Fibroblast of pulmonary artery (primary cell): ENCODE measurements at regions not wholly inside any gene's neighbourhood (a gene's known extent, or its start where the extent isn't known, plus 50 kb on each side); places are given as distances from the start of the nearest gene placed in this dataset.

Source experiments
- DNase-seq: peaks from one replicate; pipeline ENCODE4 v3.0.0-alpha.2; 2010; ENCODE audit warnings: low read depth
- H3K4me3 ChIP-seq: replicated peaks from 2 replicates; pipeline ENCODE4 v1.5.1; 2011; ENCODE audit warnings: low read depth, mild to moderate bottlenecking, control low read depth, low read length, moderate library complexity
- TF ChIP-seq, protein P1 (sequence below): IDR thresholded peaks from 2 replicates; pipeline ENCODE4 v1.5.1; 2011; ENCODE audit warnings: mild to moderate bottlenecking, control low read depth, low read length, inconsistent platforms; ENCODE audit errors: missing control alignments

DNA sequence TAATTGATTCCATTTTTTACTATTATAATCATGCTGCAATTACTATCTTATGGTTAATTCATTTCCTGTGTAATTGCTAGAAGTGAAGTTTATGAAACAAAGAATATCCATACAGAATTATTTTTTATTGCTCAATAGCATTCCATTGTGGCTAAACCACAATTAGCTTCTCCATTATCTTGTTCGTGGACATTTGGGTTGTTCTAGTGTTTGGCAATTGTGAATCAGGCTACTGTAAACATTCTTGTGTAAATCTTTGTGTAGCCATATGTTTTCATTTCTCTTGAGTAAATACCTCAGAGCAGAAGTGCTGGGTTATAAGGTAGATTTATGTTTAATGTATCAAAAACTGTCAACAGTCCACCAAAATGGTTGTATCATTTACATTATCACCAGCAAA lies 341.1 kb downstream of the MAT2B start:
- TF ChIP-seq, protein P1, sequence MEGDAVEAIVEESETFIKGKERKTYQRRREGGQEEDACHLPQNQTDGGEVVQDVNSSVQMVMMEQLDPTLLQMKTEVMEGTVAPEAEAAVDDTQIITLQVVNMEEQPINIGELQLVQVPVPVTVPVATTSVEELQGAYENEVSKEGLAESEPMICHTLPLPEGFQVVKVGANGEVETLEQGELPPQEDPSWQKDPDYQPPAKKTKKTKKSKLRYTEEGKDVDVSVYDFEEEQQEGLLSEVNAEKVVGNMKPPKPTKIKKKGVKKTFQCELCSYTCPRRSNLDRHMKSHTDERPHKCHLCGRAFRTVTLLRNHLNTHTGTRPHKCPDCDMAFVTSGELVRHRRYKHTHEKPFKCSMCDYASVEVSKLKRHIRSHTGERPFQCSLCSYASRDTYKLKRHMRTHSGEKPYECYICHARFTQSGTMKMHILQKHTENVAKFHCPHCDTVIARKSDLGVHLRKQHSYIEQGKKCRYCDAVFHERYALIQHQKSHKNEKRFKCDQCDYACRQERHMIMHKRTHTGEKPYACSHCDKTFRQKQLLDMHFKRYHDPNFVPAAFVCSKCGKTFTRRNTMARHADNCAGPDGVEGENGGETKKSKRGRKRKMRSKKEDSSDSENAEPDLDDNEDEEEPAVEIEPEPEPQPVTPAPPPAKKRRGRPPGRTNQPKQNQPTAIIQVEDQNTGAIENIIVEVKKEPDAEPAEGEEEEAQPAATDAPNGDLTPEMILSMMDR, result no peak
- DNase-seq, result peak; percentile 75
- H3K4me3 ChIP-seq, result no peak overlapping the region

DNA sequence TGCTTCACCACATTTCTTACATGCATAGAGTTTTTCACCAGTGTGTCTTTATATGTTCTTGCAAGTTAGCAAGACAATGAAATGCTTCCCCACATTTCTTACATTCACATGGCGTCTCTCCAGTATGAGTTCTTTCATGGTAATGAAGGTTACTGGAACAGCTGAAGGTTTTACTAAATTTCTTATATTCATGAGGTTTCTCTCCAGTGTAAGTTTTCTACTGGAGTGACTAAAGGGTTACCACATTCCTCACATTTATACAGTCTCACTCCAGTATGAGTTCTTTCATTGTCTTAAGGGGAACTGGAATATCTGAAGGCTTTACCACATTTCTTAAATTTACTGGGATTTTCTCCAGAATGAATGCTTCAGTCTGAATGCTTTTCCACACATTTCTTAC lies 350.3 kb downstream of the MAT2B start:
- DNase-seq, result no peak

DNA sequence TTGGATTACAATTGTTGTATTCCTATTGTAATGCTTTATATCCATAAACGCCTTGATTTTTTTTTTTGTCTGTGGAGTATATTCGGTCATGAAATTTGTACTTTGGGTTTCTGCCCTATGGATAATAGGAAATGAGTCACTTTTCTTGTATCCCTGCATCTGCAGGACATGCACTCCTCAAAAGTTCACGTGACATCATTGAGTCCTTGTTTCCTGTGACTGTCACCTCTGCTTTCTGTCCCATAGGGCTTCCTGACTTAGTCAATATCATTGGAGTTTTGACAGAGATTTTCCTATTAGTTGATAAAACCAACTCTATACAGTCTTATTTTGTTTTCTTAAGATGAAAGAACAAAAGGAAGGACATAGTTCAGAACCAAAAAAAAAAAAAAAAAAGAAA lies 356.3 kb downstream of the MAT2B start:
- TF ChIP-seq, protein P1, result no peak
- H3K4me3 ChIP-seq, result no peak overlapping the region
- peak; percentile 83 for DNase-seq

More for the DNA sequence above, 350.3 kb downstream of the MAT2B start:
- no peak overlapping the region for H3K4me3 ChIP-seq
- TF ChIP-seq, protein P1, result no peak

DNA sequence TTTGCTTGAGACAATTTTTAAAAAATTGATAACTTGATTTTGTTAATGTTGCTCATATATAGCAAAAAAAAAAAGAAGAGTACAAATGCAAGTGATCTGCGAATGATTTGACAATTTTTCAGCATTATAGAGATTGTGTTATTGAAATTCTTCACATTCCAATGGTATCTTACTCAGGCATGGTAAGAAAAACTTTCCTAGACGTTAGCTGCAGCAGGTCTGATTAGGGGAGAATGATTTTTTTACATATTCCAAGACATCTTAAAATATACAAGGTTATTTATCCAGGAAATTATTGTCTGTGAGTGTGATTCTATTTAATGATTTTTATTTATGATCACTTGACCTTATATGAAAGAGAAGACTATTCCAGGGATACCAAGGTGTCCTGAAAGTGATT lies 361.9 kb downstream of the MAT2B start:
- TF ChIP-seq, protein P1, result no peak
- peak; percentile 78 for DNase-seq
- H3K4me3 ChIP-seq, result no peak overlapping the region

DNA sequence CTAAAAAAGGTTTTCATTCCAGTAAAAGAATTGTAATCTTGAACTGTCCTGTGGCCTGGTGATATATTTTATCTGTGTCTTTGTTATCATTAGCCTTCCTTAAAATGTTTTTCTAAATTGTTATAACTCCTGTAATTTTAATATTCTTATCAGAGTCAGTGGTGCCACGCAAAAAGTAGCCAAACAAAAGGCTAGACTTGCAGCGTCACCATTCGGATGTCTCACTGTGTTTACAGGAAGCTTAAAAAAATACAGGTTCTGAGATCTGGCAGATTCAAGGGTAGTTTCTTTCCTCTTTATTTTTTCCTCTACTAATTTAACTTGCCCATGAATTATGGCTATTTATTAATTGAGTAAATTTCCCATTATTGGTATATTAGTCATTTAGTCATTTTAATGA lies 362.3 kb downstream of the MAT2B start:
- H3K4me3 ChIP-seq, result no peak overlapping the region
- peak; percentile 85 for DNase-seq
- TF ChIP-seq, protein P1, result no peak

DNA sequence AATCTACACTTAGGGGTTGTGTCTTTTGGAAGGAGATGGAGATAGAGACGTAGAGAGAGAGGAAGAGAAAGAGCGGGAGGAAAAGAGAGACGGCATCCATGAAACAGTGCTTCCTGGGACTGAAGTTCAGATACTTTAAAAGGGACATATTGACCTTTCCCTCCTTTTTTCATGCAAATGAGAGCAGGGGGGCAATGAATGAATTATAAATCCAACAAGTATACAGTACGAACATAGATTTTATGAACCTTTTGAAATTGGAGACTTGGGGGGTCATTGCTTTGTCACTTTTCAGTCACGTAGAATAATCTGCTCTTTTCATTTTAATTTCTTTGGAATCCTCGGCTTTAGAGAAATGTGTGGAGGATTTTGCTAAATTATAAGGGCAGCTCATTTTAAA lies 364.2 kb downstream of the MAT2B start:
- H3K4me3 ChIP-seq, result no peak overlapping the region
- no peak for DNase-seq
- TF ChIP-seq, protein P1, result no peak

DNA sequence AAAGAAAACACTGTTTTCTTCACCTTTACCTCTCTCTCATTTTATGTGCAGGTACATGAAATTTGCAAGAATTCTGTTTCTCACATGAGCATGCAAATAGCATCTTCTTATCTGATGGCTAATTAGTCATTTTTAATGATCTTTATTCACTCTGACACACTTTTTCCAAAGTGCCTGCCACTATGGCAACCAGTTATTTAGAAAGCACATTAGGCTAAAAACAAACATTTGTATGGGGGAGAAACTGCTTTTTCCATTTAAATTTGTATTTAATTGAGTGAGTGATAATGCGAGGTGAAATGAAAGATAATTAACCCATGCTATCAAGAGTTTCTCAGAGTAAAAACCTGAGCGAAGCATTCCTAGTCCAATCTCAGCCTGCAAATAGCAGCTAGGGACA lies 365.0 kb downstream of the MAT2B start:
- H3K4me3 ChIP-seq, result no peak overlapping the region
- TF ChIP-seq, protein P1, result no peak
- DNase-seq, result no peak
